Ovary (tissue), 7 donors: ENCODE measurements at regions not wholly inside any gene's neighbourhood (a gene's known extent, or its start where the extent isn't known, plus 50 kb on each side); places are given as distances from the start of the nearest gene placed in this dataset.

Experiments used
- DNase-seq, 5 donors: peaks; one replicate each; pipeline ENCODE4 v3.0.0-alpha.2; 2019 to 2020
- H3K27ac ChIP-seq, 2 donors: fragments of 200-600 bp; one replicate each; pipeline versions ENCODE4 v1.5.1 to v1.8.0; 2019 to 2022
- H3K27me3 ChIP-seq: fragments of 200-600 bp; one replicate; pipeline ENCODE4 v1.8.0; 2022
- H3K36me3 ChIP-seq: fragments of 200-600 bp; sonication (generic); one replicate; pipeline ENCODE4 v1.5.1; 2019
- H3K4me1 ChIP-seq: one replicate; pipeline ENCODE4 v1.8.1; 2013; ENCODE audit warnings: mild to moderate bottlenecking, moderate library complexity; ENCODE audit not compliant: insufficient read depth
- H3K4me3 ChIP-seq: fragments of 200-600 bp; sonication (generic); one replicate; pipeline ENCODE4 v1.5.1; 2017
- H3K9me3 ChIP-seq, 2 donors: fragments of 200-600 bp in 1 of 2; sonication (generic) in 1 of 2; one replicate each; pipeline versions ENCODE4 v1.5.1 to v1.8.1; 2013 to 2019; ENCODE audit warnings: mild to moderate bottlenecking in 1 of 2, moderate library complexity in 1 of 2
- EP300 ChIP-seq: sonication (generic); formaldehyde crosslinking; IDR thresholded peaks from one replicate; pipeline ENCODE4 v1.6.1; 2017; ENCODE audit warnings: antibody characterized with exemption
- POLR2A ChIP-seq: fragments of 450-650 bp; IDR thresholded peaks from one replicate; pipeline ENCODE4 v1.6.1; 2017; ENCODE audit warnings: antibody characterized with exemption, mild to moderate bottlenecking, moderate library complexity
- WGBS, 3 donors: extraction: QIAGEN DNeasy Blood & Tissue Kit in 1 of 3; methylation state at CpG; one replicate each; pipeline versions ENCODE4 v1.1.5 to v1.1.7; 2013 to 2017; 5-methylcytosine and 5-hydroxymethylcytosine counted together
- intact Hi-C, 4 donors: fragments of 100-400 bp; cut with DNase I; formaldehyde crosslinking; loops; one replicate each; pipeline versions ENCODE4 v1.11.0 to v1.15.1; 2022 to 2023
- TF ChIP-seq, protein P1 (sequence below), 3 donors: fragments of 450-650 bp in 2 of 3; fragments of 200-600 bp in 1 of 3; IDR thresholded peaks; one replicate each; pipeline versions ENCODE4 v1.5.1 to v1.8.0; 2016 to 2022; ENCODE audit warnings: antibody characterized with exemption in 3 of 3, mild to moderate bottlenecking in 1 of 3
- donor health status: DM: no; HTN: no; CAD: no; lungs with moderate emphysema.
- donor health status: DM: no; HTN: no; CAD: no.
- donor health status: Bipolar disorder and iron deficiency.
- donor health status: DM: no; HTN: no; CAD: no.
- donor health status: DM: yes; HTN: yes; CAD: no.

DNA sequence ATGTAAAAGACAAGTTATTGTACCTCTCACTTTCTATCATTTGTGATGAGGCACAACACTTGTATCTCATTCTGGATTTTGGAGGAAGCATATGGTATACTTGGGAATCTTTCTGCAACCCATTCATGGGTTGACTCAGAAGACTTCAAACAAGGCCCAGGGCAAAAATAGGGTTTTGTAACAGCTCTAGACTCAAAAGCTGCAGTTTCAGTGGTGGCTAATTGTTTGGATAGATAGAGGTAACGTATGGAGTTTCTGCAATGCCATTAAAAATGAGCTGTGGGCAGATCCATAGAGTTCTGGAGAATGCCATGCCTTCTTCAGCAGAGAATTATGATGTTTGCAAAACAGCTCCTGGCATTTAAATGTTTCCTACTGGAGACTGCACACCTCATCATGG lies 279.6 kb upstream of the VLDLR start:
- Histone ChIP-seq H3K27ac (no peak overlapping the region), H3K27me3 (no peaks in the 10 kb centered on the region), H3K4me3 (no peak overlapping the region), H3K4me1 (no peaks in the 10 kb centered on the region), H3K9me3 (no peaks in the 10 kb centered on the region), H3K36me3 (no peaks in the 10 kb centered on the region)
- intact Hi-C loops = no loop called here
- 91 to 100% (median 100%) methylated on average over 1 of the region's 1 CpG for WGBS, 3 donors
- DNase-seq = no peak
- TF ChIP-seq EP300 (no peak), POLR2A (no peak)
- TF ChIP-seq, protein P1, sequence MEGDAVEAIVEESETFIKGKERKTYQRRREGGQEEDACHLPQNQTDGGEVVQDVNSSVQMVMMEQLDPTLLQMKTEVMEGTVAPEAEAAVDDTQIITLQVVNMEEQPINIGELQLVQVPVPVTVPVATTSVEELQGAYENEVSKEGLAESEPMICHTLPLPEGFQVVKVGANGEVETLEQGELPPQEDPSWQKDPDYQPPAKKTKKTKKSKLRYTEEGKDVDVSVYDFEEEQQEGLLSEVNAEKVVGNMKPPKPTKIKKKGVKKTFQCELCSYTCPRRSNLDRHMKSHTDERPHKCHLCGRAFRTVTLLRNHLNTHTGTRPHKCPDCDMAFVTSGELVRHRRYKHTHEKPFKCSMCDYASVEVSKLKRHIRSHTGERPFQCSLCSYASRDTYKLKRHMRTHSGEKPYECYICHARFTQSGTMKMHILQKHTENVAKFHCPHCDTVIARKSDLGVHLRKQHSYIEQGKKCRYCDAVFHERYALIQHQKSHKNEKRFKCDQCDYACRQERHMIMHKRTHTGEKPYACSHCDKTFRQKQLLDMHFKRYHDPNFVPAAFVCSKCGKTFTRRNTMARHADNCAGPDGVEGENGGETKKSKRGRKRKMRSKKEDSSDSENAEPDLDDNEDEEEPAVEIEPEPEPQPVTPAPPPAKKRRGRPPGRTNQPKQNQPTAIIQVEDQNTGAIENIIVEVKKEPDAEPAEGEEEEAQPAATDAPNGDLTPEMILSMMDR (IDR thresholded peaks at IDR 0.05) = no peak

GRCh38 chr9:2343756-2344155 lies 277.8 kb upstream of the VLDLR start:
- no peak for DNase-seq
- no peak overlapping the region for H3K4me3 ChIP-seq
- no peak overlapping the region for H3K27ac ChIP-seq
- no peaks in the 10 kb centered on the region for H3K36me3 ChIP-seq
- no peaks in the 10 kb centered on the region for H3K9me3 ChIP-seq
- intact Hi-C loops = no loop called here
- TF ChIP-seq POLR2A (no peak), EP300 (no peak)
- TF ChIP-seq, protein P1 (IDR thresholded peaks at IDR 0.05) = no peak
- 93 to 98% (median 94%) methylated on average over 3 of the region's 3 CpGs for WGBS, 3 donors
- no peaks in the 10 kb centered on the region for H3K4me1 ChIP-seq
- H3K27me3 ChIP-seq = no peaks in the 10 kb centered on the region

GRCh38 chr9:2344436-2344835 lies 277.2 kb upstream of the VLDLR start:
- Histone ChIP-seq H3K36me3 (no peaks in the 10 kb centered on the region), H3K4me1 (no peaks in the 10 kb centered on the region), H3K4me3 (no peak overlapping the region), H3K27me3 (no peaks in the 10 kb centered on the region), H3K27ac (no peak overlapping the region), H3K9me3 (no peaks in the 10 kb centered on the region)
- intact Hi-C loops = no loop called here
- TF ChIP-seq EP300 (no peak), POLR2A (no peak)
- TF ChIP-seq, protein P1 (IDR thresholded peaks at IDR 0.05) = no peak
- 82 to 97% (median 90%) methylated on average over 2 of the region's 2 CpGs for WGBS, 3 donors
- no peak for DNase-seq

DNA sequence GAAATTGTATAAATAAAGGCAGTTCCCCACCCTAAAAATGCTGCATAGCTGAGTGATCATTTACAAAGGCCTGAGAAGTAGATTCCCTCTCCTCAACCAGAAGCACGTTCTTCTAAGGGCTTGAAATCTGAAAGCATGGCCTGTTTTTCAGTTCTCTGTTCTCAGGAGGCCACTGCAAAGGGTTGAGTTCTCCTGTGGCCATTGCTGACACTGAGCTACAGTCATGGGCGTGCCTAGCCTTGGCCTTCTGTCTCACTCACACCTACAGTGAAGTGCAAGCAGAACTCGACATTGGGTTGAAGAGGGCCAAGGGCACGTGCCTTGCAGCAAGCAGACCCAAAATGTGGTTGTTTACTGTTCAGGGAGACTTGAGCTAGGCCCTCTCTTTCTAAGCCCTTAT lies 276.6 kb upstream of the VLDLR start:
- WGBS, 3 donors = 73 to 80% (median 74%) methylated on average over 4 of the region's 4 CpGs
- peaks cover 2% of the 10 kb centered on the region for H3K4me1 ChIP-seq
- no peak overlapping the region for H3K4me3 ChIP-seq
- H3K27ac ChIP-seq = no peak overlapping the region
- TF ChIP-seq POLR2A (no peak), EP300 (no peak)
- TF ChIP-seq, protein P1 (IDR thresholded peaks at IDR 0.05) = no peak
- no peaks in the 10 kb centered on the region for H3K36me3 ChIP-seq
- H3K27me3 ChIP-seq = no peaks in the 10 kb centered on the region
- DNase-seq = no peak
- H3K9me3 ChIP-seq = no peaks in the 10 kb centered on the region
- intact Hi-C loops = no loop called here
